Panc1 (cell line): ENCODE measurements at regions not wholly inside any gene's neighbourhood (a gene's known extent, or its start where the extent isn't known, plus 50 kb on each side); places are given as distances from the start of the nearest gene placed in this dataset.

ENCODE experiments used
- ATAC-seq: fragments of 200-7000 bp; cut with Tn5 transposase; 2 replicates; pipeline ENCODE4 v1.9.1; 2020; ENCODE audit warnings: mild to moderate bottlenecking, moderate library complexity
- BruUV-seq: library from RNA; stranded (reverse); fragments of 400-500 nt; replicated peaks from 2 replicates; lab custom pipeline; 2021; lab: Mats Ljungman, UMichigan
- CTCF ChIA-PET: fragments of 300-600 bp; sonication (Branson Sonifier 250); formaldehyde crosslinking; loops from one replicate; lab custom pipeline; 2022; ENCODE audit warnings: antibody characterized with exemption; lab: Charles Lee
- POLR2A ChIA-PET: fragments of 300-600 bp; sonication (Branson Sonifier 250); formaldehyde crosslinking; loops from one replicate; lab custom pipeline; 2022; ENCODE audit warnings: antibody characterized with exemption; lab: Charles Lee
- DNase-seq: peaks from one replicate; pipeline ENCODE4 v3.0.0-alpha.2; 2010; ENCODE audit warnings: low read depth, low spot score
- H3K27ac ChIP-seq: 2 replicates; pipeline ENCODE4 v1.5.1; 2011; ENCODE audit warnings: mild to moderate bottlenecking, low read length, inconsistent platforms
- H3K27me3 ChIP-seq: fragments of 200-500 bp; sonication (Bioruptor generic); 2 replicates; pipeline ENCODE4 v1.6.0; 2014; ENCODE audit warnings: low read length, inconsistent platforms; ENCODE audit not compliant: control insufficient read depth, insufficient read depth
- H3K36me3 ChIP-seq: fragments of 200-500 bp; sonication (Bioruptor generic); 2 replicates; pipeline ENCODE4 v1.5.1; 2014; ENCODE audit warnings: inconsistent platforms, mild to moderate bottlenecking, low read length, moderate library complexity; ENCODE audit not compliant: control insufficient read depth, insufficient read depth
- H3K4me1 ChIP-seq: 2 replicates; pipeline ENCODE4 v1.5.1; 2011; ENCODE audit warnings: inconsistent platforms, mild to moderate bottlenecking, low read length, moderate library complexity; ENCODE audit not compliant: control insufficient read depth, insufficient read depth
- H3K4me3 ChIP-seq, 2 experiments: 2 replicates each; pipeline ENCODE4 v1.5.1; 2011 to 2012; ENCODE audit warnings: low read depth in 2 of 2, low read length in 2 of 2, mild to moderate bottlenecking in 2 of 2, inconsistent platforms in 1 of 2, moderate library complexity in 1 of 2
- H3K9me3 ChIP-seq: fragments of 200-500 bp; sonication (Bioruptor generic); 2 replicates; pipeline ENCODE4 v1.5.1; 2014; ENCODE audit warnings: low read depth, mild to moderate bottlenecking, inconsistent platforms, low read length, moderate library complexity; ENCODE audit not compliant: control insufficient read depth, insufficient read depth
- CTCF ChIP-seq: fragments of 450-650 bp; IDR thresholded peaks from 2 replicates; pipeline ENCODE4 v1.5.1; 2017; ENCODE audit warnings: mild to moderate bottlenecking
- POLR2AphosphoS5 ChIP-seq: IDR thresholded peaks from 2 replicates; pipeline ENCODE4 v1.6.1; 2012; ENCODE audit warnings: mild to moderate bottlenecking, low read depth, low read length, moderate library complexity
- REST ChIP-seq, 2 experiments: IDR thresholded peaks; 2 replicates each; pipeline ENCODE4 v1.6.1; 2011 to 2012; ENCODE audit warnings: low read depth in 2 of 2, control low read depth in 1 of 2, low read length in 1 of 2, mild to moderate bottlenecking in 1 of 2, moderate library complexity in 1 of 2; ENCODE audit not compliant: insufficient read depth in 1 of 2
- SIN3A ChIP-seq: IDR thresholded peaks from 2 replicates; pipeline ENCODE4 v1.6.1; 2012; ENCODE audit warnings: low read depth, mild to moderate bottlenecking, low read length, moderate library complexity, borderline replicate concordance; ENCODE audit not compliant: insufficient read depth
- TCF7L2 ChIP-seq: IDR thresholded peaks from 2 replicates; pipeline ENCODE4 v1.6.1; 2011; ENCODE audit warnings: mild to moderate bottlenecking, low read depth, low read length, inconsistent platforms
- in situ Hi-C: cut with HindIII; loops from 2 replicates; pipeline ENCODE4 v1.10.0; 2016; ENCODE audit warnings: low sequenced_read_pairs, low pct_unique_long_range_greater_than_20kb
- intact Hi-C: fragments of 100-400 bp; cut with micrococcal nuclease; formaldehyde crosslinking; loops from one replicate; pipeline ENCODE4 v1.10.0; 2022; ENCODE audit not compliant: unreplicated experiment

GRCh38 chr16:25553711-25554436, 137.9 kb upstream of the HS3ST4 start:
- POLR2A ChIA-PET, result no interaction called here
- H3K27me3 ChIP-seq, result no peaks in the 10 kb centered on the region
- in situ Hi-C loops, result no loop called here

GRCh38 chr16:25550647-25551046, 141.1 kb upstream of the HS3ST4 start:
- no peak overlapping the region for H3K4me3 ChIP-seq
- ChIA-PET POLR2A (no interaction called here), CTCF (no interaction called here)
- TF ChIP-seq CTCF (no peak), REST (IDR thresholded peaks at IDR 0.05; ENCODE audit: insufficient read depth in 1 of 2, low read depth in 2 of 2, low read length in 1 of 2) (no peak), TCF7L2 (no peak), SIN3A (no peak), POLR2AphosphoS5 (no peak)
- H3K27ac ChIP-seq, result no peak overlapping the region
- intact Hi-C loops (no loop called here), in situ Hi-C loops (no loop called here)
- BruUV-seq, result no TSS peak
- H3K9me3 ChIP-seq, result no peaks in the 10 kb centered on the region
- no peak for DNase-seq
- H3K27me3 ChIP-seq, result no peaks in the 10 kb centered on the region
- no peak for ATAC-seq
- H3K4me1 ChIP-seq, result no peaks in the 10 kb centered on the region
- no peaks in the 10 kb centered on the region for H3K36me3 ChIP-seq

More at GRCh38 chr16:25553711-25554436, 137.9 kb upstream of the HS3ST4 start:
- Histone ChIP-seq H3K4me3 (no peak overlapping the region), H3K4me1 (no peaks in the 10 kb centered on the region), H3K9me3 (no peaks in the 10 kb centered on the region), H3K36me3 (no peaks in the 10 kb centered on the region), H3K27ac (no peak overlapping the region)
- DNase-seq (no peak), ATAC-seq (no peak)
- CTCF ChIA-PET, result no interaction called here
- intact Hi-C loops, result no loop called here
- BruUV-seq, result no TSS peak
- TF ChIP-seq TCF7L2 (no peak), REST (IDR thresholded peaks at IDR 0.05; ENCODE audit: insufficient read depth in 1 of 2, low read depth in 2 of 2, low read length in 1 of 2) (no peak), CTCF (no peak), SIN3A (no peak), POLR2AphosphoS5 (no peak)
